ENCODE measurements at regions not wholly inside any gene's neighbourhood (a gene's known extent, or its start where the extent isn't known, plus 50 kb on each side); places are given as distances from the start of the nearest gene placed in this dataset.

GRCh38 chrX:43557792-43558191, 98.3 kb upstream of the MAOA start:
- no peak for TF ChIP-seq TAF1 (IDR thresholded peaks at IDR 0.05; ENCODE audit: borderline replicate concordance, insufficient read depth, low read length)
- TF ChIP-seq SIN3A (IDR thresholded peaks at IDR 0.05; ENCODE audit: borderline replicate concordance, insufficient read depth, low read length), result no peak
- no peak for TF ChIP-seq REST (IDR thresholded peaks at IDR 0.05; ENCODE audit: insufficient read depth in 1 of 2, low read depth in 2 of 2, low read length in 2 of 2)
- TF ChIP-seq POLR2AphosphoS5 (IDR thresholded peaks at IDR 0.05; ENCODE audit: low read depth, low read length), result no peak
- TF ChIP-seq FOXP2 (optimal IDR thresholded peaks at IDR 0.05; ENCODE audit: borderline replicate concordance, extremely low read depth, extremely low read length, insufficient read depth), result no peak

- TF ChIP-seq TAF1 (IDR thresholded peaks at IDR 0.05; ENCODE audit: borderline replicate concordance, insufficient read depth, low read length) (no peak), POLR2AphosphoS5 (IDR thresholded peaks at IDR 0.05; ENCODE audit: low read depth, low read length) (no peak), SIN3A (IDR thresholded peaks at IDR 0.05; ENCODE audit: borderline replicate concordance, insufficient read depth, low read length) (no peak), REST (IDR thresholded peaks at IDR 0.05; ENCODE audit: insufficient read depth in 1 of 2, low read depth in 2 of 2, low read length in 2 of 2) (no peak), FOXP2 (optimal IDR thresholded peaks at IDR 0.05; ENCODE audit: borderline replicate concordance, extremely low read depth, extremely low read length, insufficient read depth) (no peak)
These were observed 96.5 kb upstream of the MAOA start for GRCh38 chrX:43559644-43560043.

- no peak for TF ChIP-seq SIN3A (IDR thresholded peaks at IDR 0.05; ENCODE audit: borderline replicate concordance, insufficient read depth, low read length)
- TF ChIP-seq FOXP2 (optimal IDR thresholded peaks at IDR 0.05; ENCODE audit: borderline replicate concordance, extremely low read depth, extremely low read length, insufficient read depth), result no peak
- TF ChIP-seq POLR2AphosphoS5 (IDR thresholded peaks at IDR 0.05; ENCODE audit: low read depth, low read length), result no peak
- no peak for TF ChIP-seq TAF1 (IDR thresholded peaks at IDR 0.05; ENCODE audit: borderline replicate concordance, insufficient read depth, low read length)
- no peak for TF ChIP-seq REST (IDR thresholded peaks at IDR 0.05; ENCODE audit: insufficient read depth in 1 of 2, low read depth in 2 of 2, low read length in 2 of 2)
These were observed 95.7 kb upstream of the MAOA start for GRCh38 chrX:43560247-43560946.

GRCh38 chrX:43562372-43562771, 93.7 kb upstream of the MAOA start:
- no peak for TF ChIP-seq POLR2AphosphoS5 (IDR thresholded peaks at IDR 0.05; ENCODE audit: low read depth, low read length)
- TF ChIP-seq SIN3A (IDR thresholded peaks at IDR 0.05; ENCODE audit: borderline replicate concordance, insufficient read depth, low read length), result no peak
- no peak for TF ChIP-seq REST (IDR thresholded peaks at IDR 0.05; ENCODE audit: insufficient read depth in 1 of 2, low read depth in 2 of 2, low read length in 2 of 2)
- TF ChIP-seq TAF1 (IDR thresholded peaks at IDR 0.05; ENCODE audit: borderline replicate concordance, insufficient read depth, low read length), result no peak
- no peak for TF ChIP-seq FOXP2 (optimal IDR thresholded peaks at IDR 0.05; ENCODE audit: borderline replicate concordance, extremely low read depth, extremely low read length, insufficient read depth)
